ENCODE measurements at regions not wholly inside any gene's neighbourhood (a gene's known extent, or its start where the extent isn't known, plus 50 kb on each side); places are given as distances from the start of the nearest gene placed in this dataset.

DNA sequence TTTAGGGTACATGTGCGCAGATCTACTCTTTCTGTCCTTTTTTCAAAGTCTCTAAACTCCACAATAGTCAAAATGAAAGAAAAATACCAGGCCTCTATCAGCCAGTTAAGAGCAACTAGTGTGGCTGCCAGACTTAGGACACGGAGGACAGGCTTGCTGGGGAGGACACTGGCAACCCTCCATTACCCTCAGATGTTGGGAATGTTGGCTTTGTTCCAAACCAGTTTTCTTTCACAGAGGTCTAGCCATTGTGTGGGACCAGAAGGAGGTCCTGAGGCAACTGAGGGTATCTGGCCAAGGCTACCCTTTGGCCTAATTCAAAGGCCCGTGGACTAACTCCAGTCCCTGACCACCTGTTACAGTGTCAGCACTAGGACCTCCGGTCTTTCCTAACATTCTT lies 51.2 kb upstream of the MED9 start:
- ChIA-PET CTCF (no interaction called here), POLR2A (no interaction called here)
- H3K9me3 ChIP-seq (ENCODE audit: control insufficient read depth, insufficient read depth, low read depth, low read length) = no peaks in the 10 kb centered on the region
- TF ChIP-seq HIC1 (tag by site-specific recombination; IDR thresholded peaks at IDR 0.05) (no peak), ZSCAN5A (tag by site-specific recombination; IDR thresholded peaks at IDR 0.05) (no peak), SCRT2 (tag by site-specific recombination; IDR thresholded peaks at IDR 0.05) (0 out of 2 replicates have a peak, but pooled peaks have one; percentile 13)
- H3K27ac ChIP-seq (ENCODE audit: extremely low read depth, low read depth, low read length) = no peak overlapping the region
- no peaks in the 10 kb centered on the region for H3K36me3 ChIP-seq (ENCODE audit: control insufficient read depth in 2 of 2, insufficient read depth in 1 of 2, low read length in 2 of 2)
- no peak overlapping the region for H3K4me3 ChIP-seq (ENCODE audit: low read depth, low read length)
- H3K4me1 ChIP-seq (ENCODE audit: control insufficient read depth, insufficient read depth, low read length) = no peaks in the 10 kb centered on the region

DNA sequence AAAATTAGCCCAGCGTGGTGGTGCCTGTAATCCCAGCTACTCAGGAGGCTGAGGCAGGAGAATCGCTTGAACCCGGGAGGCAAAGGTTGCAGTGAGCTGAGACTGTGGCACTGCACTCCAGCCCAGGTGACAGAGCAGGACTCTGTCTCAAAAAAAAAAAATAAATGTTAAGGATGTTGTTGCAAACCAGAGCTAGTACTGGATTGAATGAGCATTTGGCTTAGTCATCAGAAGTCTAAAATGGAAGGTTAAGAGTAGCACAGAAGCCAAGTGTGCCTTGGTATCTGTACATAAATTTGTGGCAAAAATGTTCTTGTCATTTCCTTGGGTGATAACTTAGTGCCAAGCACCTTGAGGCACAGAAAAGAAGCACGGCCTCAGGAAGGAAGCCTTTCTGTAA lies 50.6 kb upstream of the MED9 start:
- Histone ChIP-seq H3K36me3 (ENCODE audit: control insufficient read depth in 2 of 2, insufficient read depth in 1 of 2, low read length in 2 of 2) (no peaks in the 10 kb centered on the region), H3K27ac (ENCODE audit: extremely low read depth, low read depth, low read length) (no peak overlapping the region), H3K9me3 (ENCODE audit: control insufficient read depth, insufficient read depth, low read depth, low read length) (no peaks in the 10 kb centered on the region), H3K4me3 (ENCODE audit: low read depth, low read length) (no peak overlapping the region), H3K4me1 (ENCODE audit: control insufficient read depth, insufficient read depth, low read length) (no peaks in the 10 kb centered on the region)
- POLR2A ChIA-PET = no interaction called here
- no peak for TF ChIP-seq ZNF785 (tag by site-specific recombination; IDR thresholded peaks at IDR 0.05)
- TF ChIP-seq HOXC10 (CRISPR knock-in tag; IDR thresholded peaks at IDR 0.05) = no peak
- CTCF ChIA-PET = interaction anchor here (1.2 kb wide), 1 partner anchor 12 kb away, joined by 3 read pairs; no protein-coding TSS in a partner anchor
